Upper lobe of right lung (tissue), 1 donor: ENCODE measurements at regions not wholly inside any gene's neighbourhood (a gene's known extent, or its start where the extent isn't known, plus 50 kb on each side); places are given as distances from the start of the nearest gene placed in this dataset.

Experiments used
- ATAC-seq: fragments of 200-7000 bp; cut with Tn5 transposase; one replicate; pipeline ENCODE4 v1.9.1; 2020; ENCODE audit warnings: mild to moderate bottlenecking, moderate library complexity
- DNase-seq: peaks from one replicate; pipeline ENCODE4 v3.0.0-alpha.2; 2020
- H3K27ac ChIP-seq: fragments of 200-600 bp; one replicate; pipeline ENCODE4 v1.8.0; 2022
- H3K27me3 ChIP-seq: fragments of 200-600 bp; one replicate; pipeline ENCODE4 v1.8.0; 2022; ENCODE audit warnings: mild to moderate bottlenecking
- H3K36me3 ChIP-seq: fragments of 200-600 bp; one replicate; pipeline ENCODE4 v1.8.0; 2022
- H3K4me1 ChIP-seq: fragments of 200-600 bp; one replicate; pipeline ENCODE4 v1.8.0; 2022
- H3K4me3 ChIP-seq: fragments of 200-600 bp; one replicate; pipeline ENCODE4 v1.8.0; 2022; ENCODE audit warnings: mild to moderate bottlenecking
- H3K9me3 ChIP-seq: fragments of 200-600 bp; one replicate; pipeline ENCODE4 v1.8.0; 2022
- CTCF ChIP-seq: fragments of 200-600 bp; IDR thresholded peaks from one replicate; pipeline ENCODE4 v1.8.0; 2022; ENCODE audit warnings: antibody characterized with exemption
- intact Hi-C: fragments of 100-400 bp; cut with DNase I; formaldehyde crosslinking; loops from one replicate; pipeline ENCODE4 v1.11.0; 2022
- donor health status: DM: no; HTN: yes; CAD: no; lungs with severe emphysema.

GRCh38 chr6:12348530-12349511, 58.7 kb downstream of the EDN1 start:
- Histone ChIP-seq H3K27me3 (no peaks in the 10 kb centered on the region), H3K4me1 (no peaks in the 10 kb centered on the region), H3K9me3 (peaks cover 11% of the 10 kb centered on the region), H3K36me3 (no peaks in the 10 kb centered on the region), H3K4me3 (no peak overlapping the region), H3K27ac (peak overlapping the region; percentile 39)
- ATAC-seq (peak; percentile 90), DNase-seq (no peak)
- TF ChIP-seq CTCF, result no peak
- intact Hi-C loops, result no loop called here

GRCh38 chr6:12350644-12351170, 60.5 kb downstream of the EDN1 start:
- ATAC-seq (no peak), DNase-seq (no peak)
- Histone ChIP-seq H3K27ac (no peak overlapping the region), H3K4me1 (peaks cover 9% of the 10 kb centered on the region), H3K9me3 (peaks cover 11% of the 10 kb centered on the region), H3K4me3 (no peak overlapping the region), H3K36me3 (no peaks in the 10 kb centered on the region), H3K27me3 (no peaks in the 10 kb centered on the region)
- intact Hi-C loops, result no loop called here
- no peak for TF ChIP-seq CTCF

- DNase-seq (no peak), ATAC-seq (no peak)
- no peak for TF ChIP-seq CTCF
- Histone ChIP-seq H3K36me3 (no peaks in the 10 kb centered on the region), H3K4me3 (no peak overlapping the region), H3K27ac (no peak overlapping the region), H3K27me3 (no peaks in the 10 kb centered on the region), H3K4me1 (peaks cover 9% of the 10 kb centered on the region), H3K9me3 (peaks cover 11% of the 10 kb centered on the region)
- intact Hi-C loops, result no loop called here
These were observed 61.5 kb downstream of the EDN1 start for GRCh38 chr6:12351672-12352071.

GRCh38 chr6:12353731-12354130, 63.6 kb downstream of the EDN1 start:
- H3K4me3 ChIP-seq, result no peak overlapping the region
- H3K9me3 ChIP-seq, result peaks cover 11% of the 10 kb centered on the region
- intact Hi-C loops, result no loop called here
- DNase-seq (no peak), ATAC-seq (peak; percentile 16)
- no peaks in the 10 kb centered on the region for H3K27me3 ChIP-seq
- TF ChIP-seq CTCF, result no peak
- no peak overlapping the region for H3K27ac ChIP-seq
- H3K4me1 ChIP-seq, result peaks cover 9% of the 10 kb centered on the region
- H3K36me3 ChIP-seq, result no peaks in the 10 kb centered on the region

GRCh38 chr6:12354499-12354898, 64.3 kb downstream of the EDN1 start:
- Histone ChIP-seq H3K27me3 (no peaks in the 10 kb centered on the region), H3K27ac (peak overlapping the region; percentile 9), H3K4me1 (peaks cover 9% of the 10 kb centered on the region), H3K4me3 (no peak overlapping the region), H3K36me3 (no peaks in the 10 kb centered on the region), H3K9me3 (peaks cover 11% of the 10 kb centered on the region)
- ATAC-seq, result peak; percentile 93
- DNase-seq, result no peak
- no peak for TF ChIP-seq CTCF
- intact Hi-C loops, result no loop called here
